HG03060 (cell line): ENCODE measurements at regions not wholly inside any gene's neighbourhood (a gene's known extent, or its start where the extent isn't known, plus 50 kb on each side); places are given as distances from the start of the nearest gene placed in this dataset.
A peak's percentile ranks its signal among the peaks of the same experiment; 100 is the strongest.
"Not testable (repeated sequence)": the region's sequence is repeated elsewhere in the genome, so short reads cannot be mapped to it uniquely, and the experiment has no call there.

Experiments used
- ATAC-seq: cut with Tn5 transposase; IDR thresholded peaks from one replicate; pipeline ENCODE4 v1.9.1; 2021; ENCODE audit warnings: low read depth, moderate number of reproducible peaks; ENCODE audit not compliant: unreplicated experiment

GRCh38 chr9:78994974-78995373, 576.8 kb upstream of the TLE4 start:
- not testable (repeated sequence) for ATAC-seq

- no peak for ATAC-seq
These were observed 574.5 kb upstream of the TLE4 start for GRCh38 chr9:78997296-78997695.

GRCh38 chr9:79000230-79001002, 571.3 kb upstream of the TLE4 start:
- no peak for ATAC-seq

GRCh38 chr9:79001012-79001411, 570.8 kb upstream of the TLE4 start:
- no peak for ATAC-seq

GRCh38 chr9:79003514-79003913, 568.3 kb upstream of the TLE4 start:
- ATAC-seq, result no peak

GRCh38 chr9:79004032-79004431, 567.7 kb upstream of the TLE4 start:
- no peak for ATAC-seq

- no peak for ATAC-seq
These were observed 565.2 kb upstream of the TLE4 start for GRCh38 chr9:79006546-79006945.

GRCh38 chr9:79007701-79008483, 563.9 kb upstream of the TLE4 start:
- ATAC-seq, result peak; percentile 98

- no peak for ATAC-seq
These were observed 562.8 kb upstream of the TLE4 start for GRCh38 chr9:79008916-79009315.

- no peak for ATAC-seq
These were observed 560.3 kb upstream of the TLE4 start for GRCh38 chr9:79011461-79011860.

GRCh38 chr9:79012561-79012960, 559.2 kb upstream of the TLE4 start:
- ATAC-seq, result no peak

GRCh38 chr9:79013715-79014610, 557.8 kb upstream of the TLE4 start:
- ATAC-seq, result no peak

- no peak for ATAC-seq
These were observed 556.7 kb upstream of the TLE4 start for GRCh38 chr9:79014929-79015699.

GRCh38 chr9:79015951-79016350, 555.8 kb upstream of the TLE4 start:
- no peak for ATAC-seq

- no peak for ATAC-seq
These were observed 551.5 kb upstream of the TLE4 start for GRCh38 chr9:79020276-79020675.

- ATAC-seq, result no peak
These were observed 550.7 kb upstream of the TLE4 start for GRCh38 chr9:79021084-79021483.

- ATAC-seq, result no peak
These were observed 548.6 kb upstream of the TLE4 start for GRCh38 chr9:79023134-79023580.

GRCh38 chr9:79026316-79026715, 545.4 kb upstream of the TLE4 start:
- ATAC-seq, result peak; percentile 79

- no peak for ATAC-seq
These were observed 543.7 kb upstream of the TLE4 start for GRCh38 chr9:79028101-79028500.

GRCh38 chr9:79034583-79034982, 537.2 kb upstream of the TLE4 start:
- ATAC-seq, result no peak
